HG03060 (cell line): ENCODE measurements at regions not wholly inside any gene's neighbourhood (a gene's known extent, or its start where the extent isn't known, plus 50 kb on each side); places are given as distances from the start of the nearest gene placed in this dataset.

ENCODE experiments used
- ATAC-seq: cut with Tn5 transposase; IDR thresholded peaks from one replicate; pipeline ENCODE4 v1.9.1; 2021; ENCODE audit warnings: low read depth, moderate number of reproducible peaks; ENCODE audit not compliant: unreplicated experiment

- ATAC-seq = no peak
Observed at GRCh38 chr11:95451261-95451660, 220.3 kb upstream of the SESN3 start.

- no peak for ATAC-seq
Observed at GRCh38 chr11:95450547-95451123, 219.6 kb upstream of the SESN3 start.

- ATAC-seq = no peak
Observed at GRCh38 chr11:95445746-95446333, 214.8 kb upstream of the SESN3 start.

GRCh38 chr11:95444309-95445241, 213.6 kb upstream of the SESN3 start:
- ATAC-seq = no peak

- no peak for ATAC-seq
Observed at GRCh38 chr11:95443386-95443785, 212.4 kb upstream of the SESN3 start.

- ATAC-seq = no peak
Observed at GRCh38 chr11:95442531-95443050, 211.6 kb upstream of the SESN3 start.

GRCh38 chr11:95435628-95436353, 204.8 kb upstream of the SESN3 start:
- ATAC-seq = no peak

GRCh38 chr11:95435192-95435591, 204.2 kb upstream of the SESN3 start:
- ATAC-seq = no peak

GRCh38 chr11:95434489-95435057, 203.6 kb upstream of the SESN3 start:
- ATAC-seq = no peak

GRCh38 chr11:95434009-95434408, 203.0 kb upstream of the SESN3 start:
- ATAC-seq = no peak

GRCh38 chr11:95432714-95433503, 201.9 kb upstream of the SESN3 start:
- ATAC-seq = no peak

GRCh38 chr11:95429376-95429907, 198.4 kb upstream of the SESN3 start:
- no peak for ATAC-seq

- no peak for ATAC-seq
Observed at GRCh38 chr11:95426823-95427462, 195.9 kb upstream of the SESN3 start.

- ATAC-seq = no peak
Observed at GRCh38 chr11:95419915-95420314, 188.9 kb upstream of the SESN3 start.

- ATAC-seq = no peak
Observed at GRCh38 chr11:95418916-95419315, 187.9 kb upstream of the SESN3 start.

GRCh38 chr11:95417832-95418231, 186.8 kb upstream of the SESN3 start:
- ATAC-seq = no peak

GRCh38 chr11:95415837-95416304, 184.9 kb upstream of the SESN3 start:
- ATAC-seq = no peak

- no peak for ATAC-seq
Observed at GRCh38 chr11:95414217-95414616, 183.2 kb upstream of the SESN3 start.

- ATAC-seq = no peak
Observed at GRCh38 chr11:95413761-95414160, 182.8 kb upstream of the SESN3 start.
